HG02588 (cell line): ENCODE measurements at regions not wholly inside any gene's neighbourhood (a gene's known extent, or its start where the extent isn't known, plus 50 kb on each side); places are given as distances from the start of the nearest gene placed in this dataset.
"Not testable (repeated sequence)": the region's sequence is repeated elsewhere in the genome, so short reads cannot be mapped to it uniquely, and the experiment has no call there.

Experiments used
- ATAC-seq: cut with Tn5 transposase; IDR thresholded peaks from one replicate; pipeline ENCODE4 v1.9.1; 2021; ENCODE audit warnings: mild to moderate bottlenecking, moderate library complexity; ENCODE audit not compliant: unreplicated experiment

GRCh38 chr16:64370112-64370511 lies 751.8 kb downstream of the CDH11 start:
- no peak for ATAC-seq

GRCh38 chr16:64365448-64365931 lies 756.4 kb downstream of the CDH11 start:
- no peak for ATAC-seq

GRCh38 chr16:64364894-64365293 lies 757.0 kb downstream of the CDH11 start:
- ATAC-seq, result no peak

- no peak for ATAC-seq
These were observed 757.4 kb downstream of the CDH11 start for GRCh38 chr16:64364416-64364815.

- ATAC-seq, result no peak
These were observed 757.8 kb downstream of the CDH11 start for GRCh38 chr16:64364016-64364415.

GRCh38 chr16:64363039-64363438 lies 758.8 kb downstream of the CDH11 start:
- no peak for ATAC-seq

GRCh38 chr16:64362193-64362592 lies 759.7 kb downstream of the CDH11 start:
- ATAC-seq, result no peak

- ATAC-seq, result no peak
These were observed 760.1 kb downstream of the CDH11 start for GRCh38 chr16:64361753-64362152.

GRCh38 chr16:64358291-64358690 lies 763.6 kb downstream of the CDH11 start:
- no peak for ATAC-seq

GRCh38 chr16:64356267-64356666 lies 765.6 kb downstream of the CDH11 start:
- ATAC-seq, result no peak

- no peak for ATAC-seq
These were observed 769.6 kb downstream of the CDH11 start for GRCh38 chr16:64352246-64352645.

- ATAC-seq, result no peak
These were observed 770.7 kb downstream of the CDH11 start for GRCh38 chr16:64351121-64351520.

GRCh38 chr16:64346080-64346479 lies 775.8 kb downstream of the CDH11 start:
- ATAC-seq, result no peak

GRCh38 chr16:64345142-64345541 lies 776.7 kb downstream of the CDH11 start:
- no peak for ATAC-seq

GRCh38 chr16:64343820-64344443 lies 777.9 kb downstream of the CDH11 start:
- ATAC-seq, result not testable (repeated sequence)

- ATAC-seq, result no peak
These were observed 778.6 kb downstream of the CDH11 start for GRCh38 chr16:64343061-64343819.

GRCh38 chr16:64341336-64341735 lies 780.5 kb downstream of the CDH11 start:
- not testable (repeated sequence) for ATAC-seq

- ATAC-seq, result no peak
These were observed 782.7 kb downstream of the CDH11 start for GRCh38 chr16:64339052-64339770.

GRCh38 chr16:64321881-64322280 lies 800.0 kb downstream of the CDH11 start:
- no peak for ATAC-seq

- no peak for ATAC-seq
These were observed 800.8 kb downstream of the CDH11 start for GRCh38 chr16:64321066-64321465.

- no peak for ATAC-seq
These were observed 804.3 kb downstream of the CDH11 start for GRCh38 chr16:64317601-64318000.

GRCh38 chr16:64313726-64314125 lies 808.1 kb downstream of the CDH11 start:
- no peak for ATAC-seq
